Type B pancreatic cell (in vitro differentiated cells): ENCODE measurements at regions not wholly inside any gene's neighbourhood (a gene's known extent, or its start where the extent isn't known, plus 50 kb on each side); places are given as distances from the start of the nearest gene placed in this dataset.

Experiments
- DNase-seq: peaks from one replicate; pipeline ENCODE4 v3.0.0; 2021; ENCODE audit warnings: mixed read lengths; ENCODE audit not compliant: unreplicated experiment; ENCODE audit errors: extremely low spot score
- H3K27ac Mint-ChIP-seq: 2 replicates; pipeline ENCODE4 v1.8.0; 2021; ENCODE audit warnings: mild to moderate bottlenecking, mixed read lengths
- H3K27me3 Mint-ChIP-seq: 2 replicates; pipeline ENCODE4 v1.8.0; 2021; ENCODE audit warnings: mixed read lengths
- H3K36me3 Mint-ChIP-seq: 2 replicates; pipeline ENCODE4 v1.8.0; 2021; ENCODE audit warnings: mixed read lengths
- H3K4me1 Mint-ChIP-seq: one replicate; pipeline ENCODE4 v1.8.0; 2021; ENCODE audit warnings: mixed read lengths; ENCODE audit not compliant: unreplicated experiment
- H3K4me3 Mint-ChIP-seq: 2 replicates; pipeline ENCODE4 v1.8.0; 2021; ENCODE audit warnings: mild to moderate bottlenecking, mixed read lengths
- H3K9me3 Mint-ChIP-seq: 2 replicates; pipeline ENCODE4 v1.8.0; 2021; ENCODE audit warnings: mixed read lengths
- CTCF ChIP-seq: fragments of 200-600 bp; sonication (generic); conservative IDR thresholded peaks from 2 replicates; pipeline ENCODE4 v1.5.0; 2021; ENCODE audit warnings: antibody characterized with exemption, mild to moderate bottlenecking

- Mint-ChIP-seq H3K4me1 (peaks cover 13% of the 10 kb centered on the region), H3K4me3 (no peak overlapping the region), H3K27me3 (peaks cover 19% of the 10 kb centered on the region), H3K9me3 (no peaks in the 10 kb centered on the region), H3K27ac (no peak overlapping the region), H3K36me3 (no peaks in the 10 kb centered on the region)
- TF ChIP-seq CTCF, result no peak
- DNase-seq, result no peak
These were observed 667.2 kb downstream of the BRD1 start for GRCh38 chr22:49160261-49161001.

GRCh38 chr22:49159711-49160110, 668.0 kb downstream of the BRD1 start:
- Mint-ChIP-seq H3K27me3 (peaks cover 19% of the 10 kb centered on the region), H3K4me3 (no peak overlapping the region), H3K36me3 (no peaks in the 10 kb centered on the region), H3K4me1 (peaks cover 13% of the 10 kb centered on the region), H3K27ac (no peak overlapping the region), H3K9me3 (no peaks in the 10 kb centered on the region)
- no peak for DNase-seq
- no peak for TF ChIP-seq CTCF

- TF ChIP-seq CTCF, result no peak
- no peak for DNase-seq
- H3K36me3 Mint-ChIP-seq, result no peaks in the 10 kb centered on the region
- peaks cover 13% of the 10 kb centered on the region for H3K4me1 Mint-ChIP-seq
- H3K4me3 Mint-ChIP-seq, result no peak overlapping the region
- no peak overlapping the region for H3K27ac Mint-ChIP-seq
- H3K27me3 Mint-ChIP-seq, result peaks cover 19% of the 10 kb centered on the region
- H3K9me3 Mint-ChIP-seq, result no peaks in the 10 kb centered on the region
These were observed 668.7 kb downstream of the BRD1 start for GRCh38 chr22:49158741-49159564.

- Mint-ChIP-seq H3K4me3 (no peak overlapping the region), H3K27me3 (peaks cover 19% of the 10 kb centered on the region)
These were observed 669.9 kb downstream of the BRD1 start for GRCh38 chr22:49157529-49158339.

More at GRCh38 chr22:49157529-49158339, 669.9 kb downstream of the BRD1 start:
- Mint-ChIP-seq H3K36me3 (no peaks in the 10 kb centered on the region), H3K27ac (no peak overlapping the region), H3K4me1 (peaks cover 13% of the 10 kb centered on the region), H3K9me3 (no peaks in the 10 kb centered on the region)
- TF ChIP-seq CTCF, result no peak
- DNase-seq, result no peak
